ENCODE measurements at regions not wholly inside any gene's neighbourhood (a gene's known extent, or its start where the extent isn't known, plus 50 kb on each side); places are given as distances from the start of the nearest gene placed in this dataset.

GRCh38 chr14:43649508-43649907, 857.6 kb downstream of the FSCB start:
- no peaks in the 10 kb centered on the region; the same call in 2 of the 3 replicates for H3K4me1 Mint-ChIP-seq
- ATAC-seq (no peak), DNase-seq (ENCODE audit: low spot score) (no peak)
- Histone ChIP-seq H3K4me3 (no peak overlapping the region), H3F3A (replicated peaks; ENCODE audit: low read depth) (no peaks in the 10 kb centered on the region), H3K79me2 (replicated peaks; ENCODE audit: insufficient read depth) (no peaks in the 10 kb centered on the region), H3K9me2 (ENCODE audit: insufficient read depth) (peaks cover 9% of the 10 kb centered on the region), H3K36me3 (ENCODE audit: insufficient read depth) (no peaks in the 10 kb centered on the region), H4K20me1 (replicated peaks; ENCODE audit: insufficient read depth) (no peaks in the 10 kb centered on the region), H2AFZ (no peak overlapping the region), H3K4me2 (no peak overlapping the region), H3K27ac (ENCODE audit: low read depth) (no peak overlapping the region), H3K4me1 (ENCODE audit: insufficient read depth) (no peaks in the 10 kb centered on the region), H3K27me3 (ENCODE audit: insufficient read depth) (no peaks in the 10 kb centered on the region)
- H3K9me3 Mint-ChIP-seq = peaks cover 21% of the 10 kb centered on the region
- no peak overlapping the region for H3K27ac Mint-ChIP-seq
- TF ChIP-seq, protein P1, sequence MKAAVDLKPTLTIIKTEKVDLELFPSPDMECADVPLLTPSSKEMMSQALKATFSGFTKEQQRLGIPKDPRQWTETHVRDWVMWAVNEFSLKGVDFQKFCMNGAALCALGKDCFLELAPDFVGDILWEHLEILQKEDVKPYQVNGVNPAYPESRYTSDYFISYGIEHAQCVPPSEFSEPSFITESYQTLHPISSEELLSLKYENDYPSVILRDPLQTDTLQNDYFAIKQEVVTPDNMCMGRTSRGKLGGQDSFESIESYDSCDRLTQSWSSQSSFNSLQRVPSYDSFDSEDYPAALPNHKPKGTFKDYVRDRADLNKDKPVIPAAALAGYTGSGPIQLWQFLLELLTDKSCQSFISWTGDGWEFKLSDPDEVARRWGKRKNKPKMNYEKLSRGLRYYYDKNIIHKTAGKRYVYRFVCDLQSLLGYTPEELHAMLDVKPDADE (IDR thresholded peaks at IDR 0.05) = no peak
- TF ChIP-seq, protein P2, sequence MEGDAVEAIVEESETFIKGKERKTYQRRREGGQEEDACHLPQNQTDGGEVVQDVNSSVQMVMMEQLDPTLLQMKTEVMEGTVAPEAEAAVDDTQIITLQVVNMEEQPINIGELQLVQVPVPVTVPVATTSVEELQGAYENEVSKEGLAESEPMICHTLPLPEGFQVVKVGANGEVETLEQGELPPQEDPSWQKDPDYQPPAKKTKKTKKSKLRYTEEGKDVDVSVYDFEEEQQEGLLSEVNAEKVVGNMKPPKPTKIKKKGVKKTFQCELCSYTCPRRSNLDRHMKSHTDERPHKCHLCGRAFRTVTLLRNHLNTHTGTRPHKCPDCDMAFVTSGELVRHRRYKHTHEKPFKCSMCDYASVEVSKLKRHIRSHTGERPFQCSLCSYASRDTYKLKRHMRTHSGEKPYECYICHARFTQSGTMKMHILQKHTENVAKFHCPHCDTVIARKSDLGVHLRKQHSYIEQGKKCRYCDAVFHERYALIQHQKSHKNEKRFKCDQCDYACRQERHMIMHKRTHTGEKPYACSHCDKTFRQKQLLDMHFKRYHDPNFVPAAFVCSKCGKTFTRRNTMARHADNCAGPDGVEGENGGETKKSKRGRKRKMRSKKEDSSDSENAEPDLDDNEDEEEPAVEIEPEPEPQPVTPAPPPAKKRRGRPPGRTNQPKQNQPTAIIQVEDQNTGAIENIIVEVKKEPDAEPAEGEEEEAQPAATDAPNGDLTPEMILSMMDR (conservative IDR thresholded peaks at IDR 0.05; ENCODE audit: low read depth in 2 of 2) = no peak
- TF ChIP-seq POLR2AphosphoS5 (IDR thresholded peaks at IDR 0.05; ENCODE audit: low read depth) (no peak), CREB1 (CRISPR knock-in tag; IDR thresholded peaks at IDR 0.05; ENCODE audit: low read depth) (no peak), EZH2 (IDR thresholded peaks at IDR 0.05; ENCODE audit: low read depth, unreplicated experiment) (no peak), ZNF114 (CRISPR knock-in tag; IDR thresholded peaks at IDR 0.05) (no peak), ZNF331 (CRISPR knock-in tag; IDR thresholded peaks at IDR 0.05; ENCODE audit: low read depth) (no peak), EZH2phosphoT487 (IDR thresholded peaks at IDR 0.05; ENCODE audit: unreplicated experiment) (no peak)
- TF ChIP-seq, protein P3, sequence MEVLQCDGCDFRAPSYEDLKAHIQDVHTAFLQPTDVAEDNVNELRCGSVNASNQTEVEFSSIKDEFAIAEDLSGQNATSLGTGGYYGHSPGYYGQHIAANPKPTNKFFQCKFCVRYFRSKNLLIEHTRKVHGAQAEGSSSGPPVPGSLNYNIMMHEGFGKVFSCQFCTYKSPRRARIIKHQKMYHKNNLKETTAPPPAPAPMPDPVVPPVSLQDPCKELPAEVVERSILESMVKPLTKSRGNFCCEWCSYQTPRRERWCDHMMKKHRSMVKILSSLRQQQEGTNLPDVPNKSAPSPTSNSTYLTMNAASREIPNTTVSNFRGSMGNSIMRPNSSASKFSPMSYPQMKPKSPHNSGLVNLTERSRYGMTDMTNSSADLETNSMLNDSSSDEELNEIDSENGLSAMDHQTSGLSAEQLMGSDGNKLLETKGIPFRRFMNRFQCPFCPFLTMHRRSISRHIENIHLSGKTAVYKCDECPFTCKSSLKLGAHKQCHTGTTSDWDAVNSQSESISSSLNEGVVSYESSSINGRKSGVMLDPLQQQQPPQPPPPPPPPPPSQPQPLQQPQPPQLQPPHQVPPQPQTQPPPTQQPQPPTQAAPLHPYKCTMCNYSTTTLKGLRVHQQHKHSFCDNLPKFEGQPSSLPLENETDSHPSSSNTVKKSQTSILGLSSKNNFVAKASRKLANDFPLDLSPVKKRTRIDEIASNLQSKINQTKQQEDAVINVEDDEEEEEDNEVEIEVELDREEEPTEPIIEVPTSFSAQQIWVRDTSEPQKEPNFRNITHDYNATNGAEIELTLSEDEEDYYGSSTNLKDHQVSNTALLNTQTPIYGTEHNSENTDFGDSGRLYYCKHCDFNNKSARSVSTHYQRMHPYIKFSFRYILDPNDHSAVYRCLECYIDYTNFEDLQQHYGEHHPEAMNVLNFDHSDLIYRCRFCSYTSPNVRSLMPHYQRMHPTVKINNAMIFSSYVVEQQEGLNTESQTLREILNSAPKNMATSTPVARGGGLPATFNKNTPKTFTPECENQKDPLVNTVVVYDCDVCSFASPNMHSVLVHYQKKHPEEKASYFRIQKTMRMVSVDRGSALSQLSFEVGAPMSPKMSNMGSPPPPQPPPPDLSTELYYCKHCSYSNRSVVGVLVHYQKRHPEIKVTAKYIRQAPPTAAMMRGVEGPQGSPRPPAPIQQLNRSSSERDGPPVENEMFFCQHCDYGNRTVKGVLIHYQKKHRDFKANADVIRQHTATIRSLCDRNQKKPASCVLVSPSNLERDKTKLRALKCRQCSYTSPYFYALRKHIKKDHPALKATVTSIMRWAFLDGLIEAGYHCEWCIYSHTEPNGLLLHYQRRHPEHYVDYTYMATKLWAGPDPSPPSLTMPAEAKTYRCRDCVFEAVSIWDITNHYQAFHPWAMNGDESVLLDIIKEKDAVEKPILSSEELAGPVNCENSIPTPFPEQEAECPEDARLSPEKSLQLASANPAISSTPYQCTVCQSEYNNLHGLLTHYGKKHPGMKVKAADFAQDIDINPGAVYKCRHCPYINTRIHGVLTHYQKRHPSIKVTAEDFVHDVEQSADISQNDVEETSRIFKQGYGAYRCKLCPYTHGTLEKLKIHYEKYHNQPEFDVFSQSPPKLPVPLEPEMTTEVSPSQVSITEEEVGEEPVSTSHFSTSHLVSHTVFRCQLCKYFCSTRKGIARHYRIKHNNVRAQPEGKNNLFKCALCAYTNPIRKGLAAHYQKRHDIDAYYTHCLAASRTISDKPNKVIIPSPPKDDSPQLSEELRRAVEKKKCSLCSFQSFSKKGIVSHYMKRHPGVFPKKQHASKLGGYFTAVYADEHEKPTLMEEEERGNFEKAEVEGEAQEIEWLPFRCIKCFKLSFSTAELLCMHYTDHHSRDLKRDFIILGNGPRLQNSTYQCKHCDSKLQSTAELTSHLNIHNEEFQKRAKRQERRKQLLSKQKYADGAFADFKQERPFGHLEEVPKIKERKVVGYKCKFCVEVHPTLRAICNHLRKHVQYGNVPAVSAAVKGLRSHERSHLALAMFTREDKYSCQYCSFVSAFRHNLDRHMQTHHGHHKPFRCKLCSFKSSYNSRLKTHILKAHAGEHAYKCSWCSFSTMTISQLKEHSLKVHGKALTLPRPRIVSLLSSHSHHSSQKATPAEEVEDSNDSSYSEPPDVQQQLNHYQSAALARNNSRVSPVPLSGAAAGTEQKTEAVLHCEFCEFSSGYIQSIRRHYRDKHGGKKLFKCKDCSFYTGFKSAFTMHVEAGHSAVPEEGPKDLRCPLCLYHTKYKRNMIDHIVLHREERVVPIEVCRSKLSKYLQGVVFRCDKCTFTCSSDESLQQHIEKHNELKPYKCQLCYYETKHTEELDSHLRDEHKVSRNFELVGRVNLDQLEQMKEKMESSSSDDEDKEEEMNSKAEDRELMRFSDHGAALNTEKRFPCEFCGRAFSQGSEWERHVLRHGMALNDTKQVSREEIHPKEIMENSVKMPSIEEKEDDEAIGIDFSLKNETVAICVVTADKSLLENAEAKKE (CRISPR knock-in tag; IDR thresholded peaks at IDR 0.05) = no peak
- H3K27me3 Mint-ChIP-seq (ENCODE audit: insufficient read depth, low read depth, poor library complexity) = no peaks in the 10 kb centered on the region
- H3K4me3 Mint-ChIP-seq = no peak overlapping the region
- peaks cover 8% of the 10 kb centered on the region; the same call in 2 of the 3 replicates for H3K36me3 Mint-ChIP-seq (ENCODE audit: low read depth)

All from GM23338 (cell line).